HG02943 (cell line): ENCODE measurements at regions not wholly inside any gene's neighbourhood (a gene's known extent, or its start where the extent isn't known, plus 50 kb on each side); places are given as distances from the start of the nearest gene placed in this dataset.
"Not testable (repeated sequence)": the region's sequence is repeated elsewhere in the genome, so short reads cannot be mapped to it uniquely, and the experiment has no call there.

Experiments used
- ATAC-seq: cut with Tn5 transposase; IDR thresholded peaks from one replicate; pipeline ENCODE4 v1.9.1; 2021; ENCODE audit warnings: mild to moderate bottlenecking, low read depth, moderate library complexity; ENCODE audit not compliant: unreplicated experiment

DNA sequence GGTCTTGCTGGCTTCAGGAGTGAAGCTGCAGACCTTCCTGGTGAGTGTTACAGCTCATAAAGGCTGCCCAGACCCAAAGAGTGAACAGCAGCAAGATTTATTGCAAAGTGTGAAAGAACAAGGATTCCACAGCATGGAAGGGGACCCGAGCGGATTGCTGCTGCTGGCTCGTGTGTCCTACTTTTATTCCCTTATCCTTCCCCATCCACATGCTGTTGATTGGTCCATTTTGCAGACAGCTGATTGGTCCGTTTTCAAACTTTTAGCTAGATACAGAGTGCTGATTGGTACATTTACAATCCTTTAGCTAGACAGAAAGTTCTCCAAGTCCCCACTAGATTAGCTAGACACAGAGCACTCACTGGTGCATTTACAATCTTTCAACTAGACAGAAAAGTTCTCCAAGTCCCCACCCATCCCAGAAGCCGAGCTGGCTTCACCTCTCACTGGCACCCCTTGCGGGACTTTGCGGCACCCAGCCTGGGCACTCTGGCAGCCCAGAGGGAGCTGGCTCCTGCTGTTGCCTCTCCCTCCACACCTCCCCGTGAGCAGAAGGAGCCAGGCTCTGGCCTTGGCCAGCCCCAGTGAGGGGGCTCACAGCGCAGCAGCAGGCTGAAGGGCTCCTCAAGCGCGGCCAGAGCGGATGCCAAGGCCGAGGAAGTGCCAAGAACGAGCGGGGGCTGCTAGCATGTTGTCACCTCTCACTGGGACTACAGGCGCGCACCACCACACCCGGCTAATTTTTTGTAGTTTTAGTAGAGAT, 369.6 kb upstream of the POT1 start:
- no peak for ATAC-seq

GRCh38 chr7:125279961-125280360, 350.3 kb upstream of the POT1 start:
- ATAC-seq = no peak

- no peak for ATAC-seq
Observed at GRCh38 chr7:125278318-125278717, 348.7 kb upstream of the POT1 start.

- ATAC-seq = not testable (repeated sequence)
Observed at GRCh38 chr7:125274742-125275141, 345.1 kb upstream of the POT1 start.

DNA sequence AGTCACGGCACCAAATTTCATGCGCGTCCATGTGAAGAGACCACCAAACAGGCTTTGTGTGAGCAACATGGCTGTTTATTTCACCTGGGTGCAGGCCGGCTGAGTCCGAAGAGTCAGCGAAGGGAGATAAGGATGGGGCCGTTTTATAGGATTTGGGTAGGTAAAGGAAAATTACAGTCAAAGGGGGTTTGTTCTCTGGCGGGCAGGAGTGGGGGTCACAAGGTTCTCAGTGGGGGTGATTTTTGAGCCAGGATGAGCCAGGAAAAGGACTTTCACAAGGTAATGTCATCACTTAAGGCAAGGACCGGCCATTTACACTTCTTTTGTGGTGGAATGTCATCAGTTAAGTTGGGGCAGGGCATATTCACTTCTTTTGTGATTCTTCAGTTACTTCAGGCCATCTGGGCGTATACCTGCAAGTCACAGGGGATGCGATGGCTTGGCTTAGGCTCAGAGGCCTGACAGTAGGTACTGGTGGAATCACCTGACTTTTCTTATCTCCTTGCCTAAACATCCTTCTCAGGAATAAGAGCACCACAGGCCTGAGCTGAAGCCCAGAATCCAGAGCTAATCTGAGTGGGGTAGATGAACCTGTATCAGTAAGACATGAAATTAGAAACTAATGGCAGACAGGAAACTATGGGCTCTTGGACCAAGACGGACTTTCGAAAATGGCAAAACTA, 334.7 kb upstream of the POT1 start:
- ATAC-seq = not testable (repeated sequence)

DNA sequence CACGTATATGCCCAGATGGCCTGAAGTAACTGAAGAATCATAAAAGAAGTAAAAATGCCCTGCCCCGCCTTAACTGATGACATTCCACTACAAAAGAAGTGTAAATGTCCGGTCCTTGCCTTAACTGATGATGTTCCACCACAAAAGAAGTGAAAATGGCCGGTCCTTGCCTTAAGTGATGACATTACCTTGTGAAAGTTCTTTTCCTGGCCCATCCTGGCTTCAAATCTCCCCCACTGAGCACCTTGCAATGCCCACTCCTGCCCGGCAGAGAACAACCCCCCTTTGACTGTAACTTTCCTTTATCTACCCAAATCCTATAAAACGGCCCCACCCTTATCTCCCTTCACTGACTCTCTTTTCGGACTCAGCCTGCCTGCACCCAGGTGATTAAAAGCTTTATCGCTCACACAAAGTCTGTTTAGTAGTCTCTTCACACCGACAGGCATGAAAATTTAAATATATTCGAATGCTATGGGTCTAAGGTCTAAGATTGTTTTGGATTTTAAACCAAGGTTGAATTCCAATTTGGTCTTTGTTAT, 329.3 kb upstream of the POT1 start:
- ATAC-seq = not testable (repeated sequence)

DNA sequence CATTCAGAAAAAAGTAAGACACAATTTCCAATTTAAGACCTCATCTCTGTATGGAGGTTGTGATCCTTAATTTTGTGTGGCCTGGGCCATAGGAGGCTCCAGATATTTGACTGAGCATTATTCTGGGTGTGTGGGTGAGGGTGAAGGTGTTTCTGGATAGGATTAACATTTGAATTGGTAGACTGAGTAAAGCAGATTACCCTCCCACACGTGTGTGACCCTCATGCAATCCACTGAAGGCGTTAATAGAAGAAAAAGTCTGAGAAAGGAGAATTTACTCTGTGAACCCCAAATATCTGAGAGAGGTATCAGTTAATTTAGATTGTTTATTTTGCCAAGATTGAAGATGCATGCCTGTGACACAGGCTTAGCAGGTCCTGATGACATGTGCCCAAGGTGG, 328.0 kb upstream of the POT1 start:
- ATAC-seq = no peak

- ATAC-seq = no peak
Observed at GRCh38 chr7:125256446-125256845, 326.8 kb upstream of the POT1 start.

GRCh38 chr7:125255810-125256209, 326.2 kb upstream of the POT1 start:
- no peak for ATAC-seq

- no peak for ATAC-seq
Observed at GRCh38 chr7:125254566-125254965, 324.9 kb upstream of the POT1 start.

GRCh38 chr7:125253452-125254190, 324.0 kb upstream of the POT1 start:
- ATAC-seq = no peak

GRCh38 chr7:125247514-125248098, 318.0 kb upstream of the POT1 start:
- no peak for ATAC-seq

GRCh38 chr7:125246706-125247105, 317.1 kb upstream of the POT1 start:
- no peak for ATAC-seq

GRCh38 chr7:125241548-125241947, 311.9 kb upstream of the POT1 start:
- ATAC-seq = no peak

- ATAC-seq = no peak
Observed at GRCh38 chr7:125222596-125222995, 293.0 kb upstream of the POT1 start.

DNA sequence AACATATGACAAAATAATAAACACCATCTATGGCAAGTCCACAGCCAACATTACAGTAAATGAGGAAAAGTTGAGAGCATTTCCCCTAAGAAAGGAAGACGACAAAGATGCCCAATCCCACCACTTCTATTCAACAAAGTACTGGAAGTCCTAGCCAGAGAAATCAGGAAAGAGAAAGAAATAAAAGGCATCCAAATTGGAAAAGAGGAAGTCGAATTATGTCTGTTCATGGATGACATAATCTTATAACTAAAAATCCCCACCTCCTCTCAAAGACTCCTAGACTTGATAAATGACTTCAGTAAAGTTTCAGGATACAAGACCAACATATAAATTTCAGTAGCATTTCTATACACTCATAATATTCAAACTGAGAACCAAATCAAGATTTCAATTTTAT, 288.5 kb upstream of the POT1 start:
- ATAC-seq = no peak

- no peak for ATAC-seq
Observed at GRCh38 chr7:125201002-125201401, 271.4 kb upstream of the POT1 start.

DNA sequence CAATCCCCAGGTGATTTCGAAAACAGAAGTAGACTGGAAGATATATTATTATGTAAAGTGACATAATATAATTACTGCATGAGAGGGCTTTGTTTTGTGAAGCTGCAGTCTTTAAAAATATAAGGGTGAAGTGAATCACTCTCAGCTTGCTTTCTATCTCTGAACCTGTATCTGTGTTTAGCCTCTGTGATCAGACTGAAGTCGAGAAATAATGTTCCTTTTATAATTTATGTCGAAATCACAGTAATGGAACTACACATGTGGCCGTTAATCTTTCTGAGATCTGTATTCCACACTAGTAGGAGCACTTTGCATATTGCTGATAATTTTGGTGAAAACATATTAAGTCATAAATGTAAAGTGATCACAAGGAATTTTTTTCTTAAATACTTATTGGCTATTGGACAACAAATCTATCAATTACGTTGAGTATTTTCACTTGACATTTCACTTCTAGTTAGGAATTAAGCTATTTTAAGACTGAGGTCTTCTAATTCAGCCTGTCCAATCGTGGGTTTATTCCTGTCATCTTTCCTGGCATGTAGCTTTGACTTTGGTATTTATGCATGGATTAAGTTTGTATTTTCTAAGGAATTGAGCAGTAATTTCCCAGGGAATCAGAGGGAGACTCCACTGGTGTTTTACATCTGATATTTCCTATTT, 268.2 kb upstream of the POT1 start:
- no peak for ATAC-seq

- no peak for ATAC-seq
Observed at GRCh38 chr7:125195156-125195555, 265.5 kb upstream of the POT1 start.

DNA sequence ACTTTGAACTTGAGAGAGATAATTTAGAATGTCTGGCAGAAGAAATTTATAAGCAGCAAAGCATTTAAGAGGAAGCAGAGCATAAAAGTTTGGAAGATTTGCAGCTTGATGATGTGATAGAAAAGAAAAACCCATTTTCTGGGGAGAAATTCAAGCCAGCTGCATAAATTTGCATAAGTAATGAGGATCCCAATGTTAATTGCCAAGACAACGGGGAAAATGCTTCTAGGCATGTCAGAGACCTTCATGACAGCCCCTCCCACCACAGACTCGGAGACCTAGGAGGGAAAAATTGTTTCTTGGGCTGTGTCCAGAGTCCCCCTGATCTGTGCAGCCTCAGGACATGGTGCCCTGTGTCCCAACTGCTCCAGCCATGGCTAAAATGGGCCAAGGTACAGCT, 263.6 kb upstream of the POT1 start:
- no peak for ATAC-seq
